GM08714 (cell line): ENCODE measurements at regions not wholly inside any gene's neighbourhood (a gene's known extent, or its start where the extent isn't known, plus 50 kb on each side); places are given as distances from the start of the nearest gene placed in this dataset.
"Not testable (repeated sequence)": the region's sequence is repeated elsewhere in the genome, so short reads cannot be mapped to it uniquely, and the experiment has no call there.

Experiments used
- H3K4me3 ChIP-seq: fragments of 200-500 bp; sonication (Bioruptor generic); 2 replicates; pipeline ENCODE4 v1.5.1; 2014; ENCODE audit warnings: mild to moderate bottlenecking, low read length, inconsistent platforms
- ZNF274 ChIP-seq: IDR thresholded peaks from 2 replicates; pipeline ENCODE4 v1.6.1; 2012; ENCODE audit warnings: mild to moderate bottlenecking, low read depth, low read length

DNA sequence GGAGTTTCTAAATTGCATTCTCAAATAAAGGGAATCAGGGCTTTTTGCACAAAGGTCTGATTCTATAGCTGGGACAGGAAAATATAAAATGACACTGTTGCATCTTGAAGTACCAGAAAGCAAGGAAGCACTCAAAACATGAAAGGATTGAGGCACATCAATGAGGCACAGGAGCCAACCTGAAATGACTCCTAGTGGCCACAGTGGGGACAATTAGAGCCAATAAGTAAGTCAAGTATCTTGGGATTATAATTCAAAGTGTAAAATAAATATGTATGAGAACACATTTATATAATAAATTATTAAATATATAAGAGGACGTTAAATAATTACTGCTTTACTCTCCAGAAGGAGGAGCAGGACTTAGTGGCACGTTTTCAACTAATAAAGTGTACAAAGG, 1259.5 kb upstream of the CDH2 start:
- TF ChIP-seq ZNF274: no peak
- H3K4me3 ChIP-seq: no peak overlapping the region

- no peak overlapping the region for H3K4me3 ChIP-seq
- no peak for TF ChIP-seq ZNF274
Measured at GRCh38 chr18:29434650-29435049, 1257.7 kb upstream of the CDH2 start.

GRCh38 chr18:29430416-29430815, 1253.5 kb upstream of the CDH2 start:
- no peak for TF ChIP-seq ZNF274
- H3K4me3 ChIP-seq: no peak overlapping the region

GRCh38 chr18:29418136-29418535, 1241.2 kb upstream of the CDH2 start:
- TF ChIP-seq ZNF274: no peak
- no peak overlapping the region for H3K4me3 ChIP-seq

- TF ChIP-seq ZNF274: no peak
- H3K4me3 ChIP-seq: no peak overlapping the region
Measured at GRCh38 chr18:29406996-29407395, 1230.1 kb upstream of the CDH2 start.

GRCh38 chr18:29397536-29397935, 1220.6 kb upstream of the CDH2 start:
- no peak for TF ChIP-seq ZNF274
- no peak overlapping the region for H3K4me3 ChIP-seq

GRCh38 chr18:29383311-29384273, 1206.7 kb upstream of the CDH2 start:
- no peak for TF ChIP-seq ZNF274
- H3K4me3 ChIP-seq: no peak overlapping the region

DNA sequence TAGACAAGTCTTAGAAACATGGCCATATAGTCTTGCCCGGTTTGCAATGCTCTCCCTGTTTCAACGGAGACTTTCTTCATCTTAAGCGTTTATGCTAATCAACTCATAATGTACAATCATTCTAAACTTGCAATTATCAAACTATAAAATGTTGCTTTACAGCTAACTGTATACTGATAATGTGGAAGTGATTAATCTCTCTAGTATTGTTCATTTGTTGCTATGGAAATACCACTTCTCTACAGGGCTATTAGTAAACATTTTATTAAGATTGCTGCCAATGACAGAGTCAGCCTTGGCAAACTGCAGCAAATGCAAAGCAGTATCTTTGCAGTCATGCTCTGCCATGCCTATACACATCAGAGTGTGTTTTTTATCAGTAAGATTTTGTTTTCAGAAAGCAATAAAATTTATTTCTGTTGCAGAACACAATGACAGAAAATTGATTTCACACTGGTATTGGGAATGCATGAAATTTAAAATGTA, 1201.8 kb upstream of the CDH2 start:
- no peak for TF ChIP-seq ZNF274
- no peak overlapping the region for H3K4me3 ChIP-seq

GRCh38 chr18:29377346-29377745, 1200.4 kb upstream of the CDH2 start:
- H3K4me3 ChIP-seq: no peak overlapping the region
- TF ChIP-seq ZNF274: no peak

- no peak for TF ChIP-seq ZNF274
- no peak overlapping the region for H3K4me3 ChIP-seq
Measured at GRCh38 chr18:29373000-29373399, 1196.1 kb upstream of the CDH2 start.

DNA sequence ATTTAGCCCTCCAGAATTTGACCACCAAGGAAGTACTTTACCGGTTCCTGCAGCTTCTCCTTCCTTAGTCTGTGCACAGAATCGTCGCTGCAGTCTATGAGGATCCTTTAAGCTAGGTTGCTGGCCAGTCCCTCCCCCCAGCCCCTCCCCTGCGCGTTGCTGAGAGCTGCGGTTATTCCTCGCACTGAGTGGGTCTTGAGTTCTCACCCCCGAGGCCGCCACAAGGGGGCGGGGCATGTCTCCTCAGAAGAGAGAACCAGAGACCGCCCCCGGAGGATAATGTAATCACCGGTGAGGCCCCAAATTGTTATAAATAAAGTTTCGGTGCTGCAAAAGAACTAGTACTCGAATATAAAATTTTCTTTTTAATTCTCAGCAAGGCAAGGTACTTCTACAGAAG, 1184.9 kb upstream of the CDH2 start:
- no peak overlapping the region for H3K4me3 ChIP-seq
- no peak for TF ChIP-seq ZNF274

GRCh38 chr18:29360659-29361058, 1183.7 kb upstream of the CDH2 start:
- not testable (repeated sequence) for H3K4me3 ChIP-seq

- H3K4me3 ChIP-seq: not testable (repeated sequence)
Measured at GRCh38 chr18:29359222-29359621, 1182.3 kb upstream of the CDH2 start.

GRCh38 chr18:29351171-29351570, 1174.2 kb upstream of the CDH2 start:
- TF ChIP-seq ZNF274: no peak
- H3K4me3 ChIP-seq: no peak overlapping the region

GRCh38 chr18:29328932-29329331, 1152.0 kb upstream of the CDH2 start:
- no peak overlapping the region for H3K4me3 ChIP-seq

GRCh38 chr18:29326214-29326613, 1149.3 kb upstream of the CDH2 start:
- H3K4me3 ChIP-seq: no peak overlapping the region
- no peak for TF ChIP-seq ZNF274

More at GRCh38 chr18:29328932-29329331, 1152.0 kb upstream of the CDH2 start:
- no peak for TF ChIP-seq ZNF274
